Neutrophil (primary cell): ENCODE measurements at regions not wholly inside any gene's neighbourhood (a gene's known extent, or its start where the extent isn't known, plus 50 kb on each side); places are given as distances from the start of the nearest gene placed in this dataset.

Experiments used
- H3K27ac ChIP-seq: fragments of 200-600 bp; sonication (generic); 2 replicates; pipeline ENCODE4 v1.5.1; 2016; ENCODE audit warnings: mild to moderate bottlenecking, moderate library complexity
- H3K27me3 ChIP-seq: fragments of 200-600 bp; sonication (generic); 2 replicates; pipeline ENCODE4 v1.6.0; 2016; ENCODE audit warnings: mild to moderate bottlenecking
- H3K36me3 ChIP-seq: fragments of 200-600 bp; sonication (generic); 2 replicates; pipeline ENCODE4 v1.5.1; 2017
- H3K4me1 ChIP-seq, 2 experiments: fragments of 200-600 bp in 1 of 2; sonication (generic) in 1 of 2; 1 replicate in 1 of 2; 2 replicates in 1 of 2; pipeline versions ENCODE4 v1.5.1 to v1.6.1; 2013 to 2016; ENCODE audit warnings: low read depth in 1 of 2, low read length in 1 of 2, mild to moderate bottlenecking in 1 of 2, moderate library complexity in 1 of 2; ENCODE audit not compliant: control insufficient read depth in 1 of 2, insufficient read depth in 1 of 2
- H3K4me3 ChIP-seq, 2 experiments: fragments of 200-600 bp in 1 of 2; sonication (generic) in 1 of 2; 1 replicate in 1 of 2; 2 replicates in 1 of 2; pipeline ENCODE4 v1.5.1; 2013 to 2016; ENCODE audit warnings: low read depth in 1 of 2, low read length in 1 of 2, mild to moderate bottlenecking in 1 of 2, moderate library complexity in 1 of 2
- H3K9me3 ChIP-seq: fragments of 200-600 bp; sonication (generic); 2 replicates; pipeline ENCODE4 v1.5.1; 2016
- TF ChIP-seq, protein P1 (sequence below): fragments of 200-600 bp; sonication (generic); IDR thresholded peaks from 2 replicates; pipeline ENCODE4 v1.5.1; 2016; ENCODE audit warnings: antibody characterized with exemption

DNA sequence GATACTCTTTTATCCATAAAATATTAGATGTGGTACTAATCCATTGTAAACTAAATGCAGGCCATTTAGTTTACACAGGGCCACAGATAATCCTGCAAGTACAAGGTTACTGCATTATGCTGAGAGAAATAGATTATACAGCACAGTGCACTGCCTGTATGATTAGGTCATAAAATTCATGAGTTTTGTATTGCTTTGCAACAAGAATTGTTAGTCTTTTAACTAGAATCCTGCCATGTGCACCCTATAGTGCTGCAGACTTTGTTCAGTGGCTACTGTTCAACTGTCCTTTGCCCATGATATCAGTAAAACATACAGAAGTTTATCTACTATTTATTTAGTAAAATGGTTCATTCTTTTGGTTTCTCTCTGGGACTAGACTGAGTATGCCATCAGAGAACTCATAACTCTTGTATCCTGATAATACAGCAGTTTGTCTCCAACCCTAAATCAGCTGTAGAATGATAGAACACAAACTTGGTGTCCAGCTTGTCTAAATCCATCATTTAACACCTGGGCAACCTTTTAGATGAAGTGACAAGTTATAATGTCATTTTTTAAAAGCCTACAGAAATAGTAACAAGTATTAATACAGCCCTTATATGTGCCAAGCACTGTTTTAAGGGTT, 291.2 kb downstream of the TMEM167A start:
- Histone ChIP-seq H3K27me3 (no peaks in the 10 kb centered on the region), H3K27ac (no peak overlapping the region), H3K4me3 (no peak overlapping the region)

GRCh38 chr5:82785456-82785855, 291.7 kb downstream of the TMEM167A start:
- H3K4me3 ChIP-seq, result no peak overlapping the region
- no peaks in the 10 kb centered on the region for H3K9me3 ChIP-seq
- H3K27ac ChIP-seq, result no peak overlapping the region
- TF ChIP-seq, protein P1, sequence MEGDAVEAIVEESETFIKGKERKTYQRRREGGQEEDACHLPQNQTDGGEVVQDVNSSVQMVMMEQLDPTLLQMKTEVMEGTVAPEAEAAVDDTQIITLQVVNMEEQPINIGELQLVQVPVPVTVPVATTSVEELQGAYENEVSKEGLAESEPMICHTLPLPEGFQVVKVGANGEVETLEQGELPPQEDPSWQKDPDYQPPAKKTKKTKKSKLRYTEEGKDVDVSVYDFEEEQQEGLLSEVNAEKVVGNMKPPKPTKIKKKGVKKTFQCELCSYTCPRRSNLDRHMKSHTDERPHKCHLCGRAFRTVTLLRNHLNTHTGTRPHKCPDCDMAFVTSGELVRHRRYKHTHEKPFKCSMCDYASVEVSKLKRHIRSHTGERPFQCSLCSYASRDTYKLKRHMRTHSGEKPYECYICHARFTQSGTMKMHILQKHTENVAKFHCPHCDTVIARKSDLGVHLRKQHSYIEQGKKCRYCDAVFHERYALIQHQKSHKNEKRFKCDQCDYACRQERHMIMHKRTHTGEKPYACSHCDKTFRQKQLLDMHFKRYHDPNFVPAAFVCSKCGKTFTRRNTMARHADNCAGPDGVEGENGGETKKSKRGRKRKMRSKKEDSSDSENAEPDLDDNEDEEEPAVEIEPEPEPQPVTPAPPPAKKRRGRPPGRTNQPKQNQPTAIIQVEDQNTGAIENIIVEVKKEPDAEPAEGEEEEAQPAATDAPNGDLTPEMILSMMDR, result no peak
- H3K4me1 ChIP-seq, result no peaks in the 10 kb centered on the region
- H3K36me3 ChIP-seq, result no peaks in the 10 kb centered on the region
- H3K27me3 ChIP-seq, result no peaks in the 10 kb centered on the region

More for the DNA sequence above, 291.2 kb downstream of the TMEM167A start:
- TF ChIP-seq, protein P1, result no peak
- Histone ChIP-seq H3K9me3 (no peaks in the 10 kb centered on the region), H3K36me3 (no peaks in the 10 kb centered on the region), H3K4me1 (no peaks in the 10 kb centered on the region)

DNA sequence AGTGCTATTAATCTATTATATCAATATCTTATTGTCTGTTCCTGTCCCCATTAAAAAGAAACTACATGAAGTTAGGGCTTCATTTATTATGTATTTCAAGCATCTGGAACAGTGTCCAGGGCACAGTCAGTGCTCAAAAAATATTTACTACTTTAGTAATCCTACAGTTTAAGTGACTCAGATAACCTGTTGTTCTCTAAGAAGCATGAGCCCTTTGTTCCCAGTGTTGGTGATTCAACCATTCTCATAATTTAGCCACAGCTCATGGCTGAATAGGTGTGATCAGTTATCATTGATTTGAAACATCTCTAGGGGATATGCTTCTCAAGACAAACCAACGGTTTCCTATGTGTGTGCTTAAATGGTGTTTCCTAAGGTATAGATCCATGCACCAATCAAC, 292.7 kb downstream of the TMEM167A start:
- TF ChIP-seq, protein P1, result no peak
- Histone ChIP-seq H3K27ac (no peak overlapping the region), H3K4me1 (no peaks in the 10 kb centered on the region), H3K9me3 (no peaks in the 10 kb centered on the region), H3K4me3 (no peak overlapping the region), H3K27me3 (no peaks in the 10 kb centered on the region), H3K36me3 (no peaks in the 10 kb centered on the region)

- TF ChIP-seq, protein P1, result no peak
- H3K27ac ChIP-seq, result no peak overlapping the region
- H3K36me3 ChIP-seq, result no peaks in the 10 kb centered on the region
- no peak overlapping the region for H3K4me3 ChIP-seq
- H3K4me1 ChIP-seq, result no peaks in the 10 kb centered on the region
- no peaks in the 10 kb centered on the region for H3K27me3 ChIP-seq
- no peaks in the 10 kb centered on the region for H3K9me3 ChIP-seq
These were observed 300.1 kb downstream of the TMEM167A start for GRCh38 chr5:82777106-82777505.

DNA sequence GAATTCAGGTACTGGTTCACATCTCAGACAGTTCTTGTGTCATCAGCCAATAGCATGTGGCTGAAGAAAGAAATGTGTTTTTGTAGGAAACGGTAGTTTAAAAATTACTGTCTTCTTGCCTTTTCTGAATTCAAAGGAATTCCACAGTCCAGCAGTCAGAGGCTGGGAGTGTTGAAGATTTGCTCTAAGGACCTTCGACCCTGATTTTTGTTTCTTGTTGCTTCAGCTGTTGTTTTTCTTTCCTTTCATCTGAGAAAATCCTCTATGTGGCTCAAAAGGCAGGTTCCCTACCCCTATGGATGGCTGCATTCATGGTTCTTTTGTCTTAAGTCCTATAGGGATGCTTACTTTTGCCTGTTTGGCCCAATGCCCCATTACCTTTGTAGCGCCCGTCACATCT, 304.9 kb downstream of the TMEM167A start:
- TF ChIP-seq, protein P1, result no peak
- Histone ChIP-seq H3K9me3 (no peaks in the 10 kb centered on the region), H3K27me3 (no peaks in the 10 kb centered on the region), H3K4me3 (no peak overlapping the region), H3K4me1 (no peaks in the 10 kb centered on the region), H3K27ac (no peak overlapping the region), H3K36me3 (no peaks in the 10 kb centered on the region)
